ENCODE measurements at regions not wholly inside any gene's neighbourhood (a gene's known extent, or its start where the extent isn't known, plus 50 kb on each side); places are given as distances from the start of the nearest gene placed in this dataset.

DNA sequence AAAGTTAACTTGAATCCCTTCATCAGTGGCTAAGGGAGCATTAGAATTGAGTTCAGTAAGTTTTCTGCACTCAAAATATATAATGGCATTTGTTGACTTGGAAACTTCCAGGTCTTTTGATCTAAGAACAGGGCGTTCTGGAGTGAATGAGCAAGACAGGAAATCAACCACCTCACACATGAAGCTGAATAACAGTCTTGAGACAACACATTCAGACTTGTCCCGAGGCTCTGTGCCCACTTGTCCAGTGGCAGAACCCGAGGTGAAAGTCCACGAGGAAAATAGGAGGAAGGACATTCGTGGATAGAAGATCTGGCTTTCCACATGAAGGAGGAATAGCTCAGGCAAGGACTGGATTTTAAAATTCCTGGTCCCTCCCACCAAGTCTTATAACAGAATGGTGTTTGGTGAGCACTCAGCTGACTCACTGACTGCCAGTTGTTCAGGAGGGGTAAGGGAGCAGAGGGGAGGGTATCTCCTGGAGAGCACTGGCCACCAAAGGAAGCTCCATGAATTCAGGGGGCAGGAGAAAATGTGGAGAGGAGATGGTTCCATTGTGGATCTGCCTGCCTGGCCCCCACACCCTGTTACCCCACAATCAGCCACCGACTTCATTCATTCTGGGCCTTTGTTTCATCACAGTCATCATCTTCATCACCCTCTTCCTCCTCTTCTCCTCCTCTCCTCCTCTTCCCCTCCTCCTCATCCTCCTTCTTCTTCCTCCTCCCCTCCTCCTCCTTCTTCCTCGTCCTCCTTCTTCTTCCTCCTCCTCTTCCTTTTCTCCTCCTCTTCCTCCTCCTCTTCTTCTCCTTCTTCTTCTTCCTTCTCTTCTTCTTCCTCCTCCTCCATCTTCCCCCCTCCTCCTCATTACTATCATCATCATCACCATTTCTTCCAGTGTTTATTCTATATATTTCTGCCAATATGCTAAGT lies 620.1 kb downstream of the MED13L start:
- Mint-ChIP-seq H3K4me1 (no peaks in the 10 kb centered on the region), H3K36me3 (no peaks in the 10 kb centered on the region), H3K27me3 (peaks cover 29 to 33% (median 32%) of the 10 kb centered on the region in 3 donors), H3K9me3 (peaks cover 0 to 5% (median 0%) of the 10 kb centered on the region in 7 donors), H3K4me3 (no peak overlapping the region), H3K27ac (peak overlapping the region in 1 of 6 donors; percentile 41)
- no peak for ATAC-seq (ENCODE audit: low read depth in 2 of 2)
- no peak for DNase-seq

- Mint-ChIP-seq H3K4me3 (no peak overlapping the region), H3K27ac (no peak overlapping the region), H3K4me1 (no peaks in the 10 kb centered on the region), H3K27me3 (peaks cover 0 to 22% (median 11%) of the 10 kb centered on the region in 3 donors), H3K36me3 (peaks cover 0 to 4% of the 10 kb centered on the region in 2 donors), H3K9me3 (peaks cover 0 to 16% (median 2%) of the 10 kb centered on the region in 7 donors)
- DNase-seq (no peak), ATAC-seq (ENCODE audit: low read depth in 2 of 2) (no peak)
Observed at GRCh38 chr12:115650026-115650425, 627.5 kb downstream of the MED13L start.

- Mint-ChIP-seq H3K4me3 (no peak overlapping the region), H3K27me3 (peaks cover 3 to 21% (median 11%) of the 10 kb centered on the region in 3 donors), H3K9me3 (peaks cover 0 to 16% (median 2%) of the 10 kb centered on the region in 7 donors), H3K36me3 (peaks cover 0 to 4% of the 10 kb centered on the region in 2 donors), H3K4me1 (no peaks in the 10 kb centered on the region), H3K27ac (no peak overlapping the region)
- DNase-seq (no peak), ATAC-seq (ENCODE audit: low read depth in 2 of 2) (no peak)
Observed at GRCh38 chr12:115648463-115648862, 629.0 kb downstream of the MED13L start.

DNA sequence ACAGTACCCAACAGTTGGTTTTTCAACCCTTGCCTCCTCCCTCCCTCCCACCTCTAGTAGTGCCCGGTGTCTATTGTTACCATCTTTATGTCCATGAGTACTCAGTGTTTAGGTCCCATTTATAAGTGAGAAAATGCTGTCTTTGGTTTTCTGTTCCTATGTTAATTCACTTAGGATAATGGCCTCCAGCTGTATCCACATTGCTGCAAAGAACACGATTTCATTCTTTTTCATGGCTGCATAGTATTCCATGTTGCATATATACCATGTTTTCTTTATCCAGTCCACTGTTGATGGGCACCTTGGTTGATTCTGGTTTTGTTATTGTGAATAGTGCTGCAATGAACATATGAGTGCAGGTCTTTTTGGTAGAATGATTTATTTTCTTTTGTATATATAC lies 631.3 kb downstream of the MED13L start:
- Mint-ChIP-seq H3K4me3 (no peak overlapping the region), H3K27me3 (peaks cover 7 to 12% (median 7%) of the 10 kb centered on the region in 3 donors), H3K27ac (no peak overlapping the region), H3K9me3 (peaks cover 0 to 16% (median 3%) of the 10 kb centered on the region in 7 donors), H3K36me3 (peaks cover 0 to 4% of the 10 kb centered on the region in 2 donors), H3K4me1 (no peaks in the 10 kb centered on the region)
- ATAC-seq (ENCODE audit: low read depth in 2 of 2) (no peak), DNase-seq (no peak)

- Mint-ChIP-seq H3K4me3 (no peak overlapping the region), H3K4me1 (no peaks in the 10 kb centered on the region), H3K27me3 (peaks cover 9 to 12% (median 10%) of the 10 kb centered on the region in 3 donors), H3K9me3 (peaks cover 0 to 5% (median under 1%) of the 10 kb centered on the region in 7 donors), H3K36me3 (no peaks in the 10 kb centered on the region), H3K27ac (no peak overlapping the region)
- ATAC-seq (ENCODE audit: low read depth in 2 of 2) (no peak), DNase-seq (no peak)
Observed at GRCh38 chr12:115640929-115641328, 636.6 kb downstream of the MED13L start.

GRCh38 chr12:115639648-115640012 lies 637.9 kb downstream of the MED13L start:
- Mint-ChIP-seq H3K9me3 (peaks cover 0 to 5% (median 1%) of the 10 kb centered on the region in 7 donors), H3K27ac (no peak overlapping the region), H3K27me3 (peaks cover 10 to 17% (median 11%) of the 10 kb centered on the region in 3 donors), H3K4me3 (no peak overlapping the region), H3K4me1 (no peaks in the 10 kb centered on the region), H3K36me3 (no peaks in the 10 kb centered on the region)
- ATAC-seq (ENCODE audit: low read depth in 2 of 2) (no peak), DNase-seq (no peak)

DNA sequence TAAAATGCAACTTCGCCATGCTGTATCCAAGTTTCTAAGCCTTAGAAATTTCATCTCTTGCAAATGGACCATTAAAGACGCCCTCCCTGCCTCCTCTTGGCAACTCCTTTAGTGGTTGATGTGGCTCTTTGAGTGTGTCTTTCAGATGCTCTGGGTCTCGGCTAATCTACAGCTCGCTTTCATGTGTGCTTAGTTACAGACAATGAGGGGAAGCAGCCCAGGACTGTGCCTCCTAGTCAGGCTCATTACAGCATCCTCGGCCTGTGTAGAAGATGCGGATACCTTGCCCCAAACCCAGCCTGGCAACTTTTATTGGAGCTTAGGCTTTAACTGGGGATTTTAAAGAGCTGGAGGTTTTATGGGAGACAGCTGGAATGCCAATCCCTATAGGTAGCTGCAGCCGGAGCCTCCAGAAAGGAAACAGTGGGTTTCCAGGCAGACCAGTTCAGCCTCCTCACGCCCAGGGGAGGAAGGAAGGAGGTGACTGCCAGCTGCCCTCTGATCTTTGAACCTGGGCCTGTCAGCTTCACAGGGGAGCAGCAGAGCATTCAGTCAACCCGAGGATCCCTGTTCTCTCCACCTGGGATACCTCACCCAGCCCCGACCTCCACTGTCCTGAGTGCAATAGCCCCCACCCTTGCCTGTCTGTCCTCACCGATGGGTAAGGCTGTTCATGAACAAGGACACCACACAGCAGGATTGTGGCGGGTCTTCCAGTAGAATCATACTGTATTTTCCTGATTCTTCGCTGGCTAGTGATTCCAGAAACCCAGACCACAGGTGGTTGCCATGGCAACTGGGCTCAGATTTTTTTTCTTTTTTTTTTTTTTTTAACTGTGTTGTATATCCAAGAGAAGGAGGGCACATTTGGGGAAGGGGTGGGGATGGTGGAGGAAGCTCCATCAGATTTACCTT lies 638.5 kb downstream of the MED13L start:
- ATAC-seq (ENCODE audit: low read depth in 2 of 2), result no peak
- no peak for DNase-seq
- no peaks in the 10 kb centered on the region for H3K36me3 Mint-ChIP-seq
- no peaks in the 10 kb centered on the region for H3K4me1 Mint-ChIP-seq
- H3K4me3 Mint-ChIP-seq, result peak overlapping the region in 1 of 8 donors; percentile 66
- H3K27ac Mint-ChIP-seq, result no peak overlapping the region
- H3K9me3 Mint-ChIP-seq, result peaks cover 0 to 5% (median 1%) of the 10 kb centered on the region in 7 donors
- H3K27me3 Mint-ChIP-seq, result peaks cover 8 to 20% (median 10%) of the 10 kb centered on the region in 3 donors

DNA sequence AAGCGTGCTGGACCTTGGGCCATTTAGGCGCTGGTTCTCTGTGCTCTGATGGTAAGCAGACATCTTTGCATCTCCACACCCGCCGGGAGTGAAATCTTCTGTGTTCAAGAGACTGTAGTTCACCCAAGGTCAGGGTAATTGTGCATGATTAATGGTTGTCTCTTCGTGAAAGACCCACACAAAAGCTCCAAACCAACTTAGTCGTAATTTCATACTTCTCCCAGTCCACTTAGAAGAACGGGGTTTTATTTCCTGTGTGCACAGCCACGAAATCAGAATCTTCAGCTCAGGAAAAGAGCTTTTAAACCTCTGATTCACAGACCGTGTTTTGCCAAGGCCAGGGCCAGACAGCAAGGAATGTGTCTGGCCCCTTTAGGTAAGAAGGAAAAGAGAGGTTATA lies 640.9 kb downstream of the MED13L start:
- Mint-ChIP-seq H3K4me1 (no peaks in the 10 kb centered on the region), H3K27me3 (peaks cover under 1 to 20% (median 10%) of the 10 kb centered on the region in 3 donors), H3K4me3 (no peak overlapping the region), H3K9me3 (peaks cover 0 to 1% (median 0%) of the 10 kb centered on the region in 7 donors), H3K27ac (no peak overlapping the region), H3K36me3 (no peaks in the 10 kb centered on the region)
- DNase-seq, result no peak
- ATAC-seq (ENCODE audit: low read depth in 2 of 2), result no peak

DNA sequence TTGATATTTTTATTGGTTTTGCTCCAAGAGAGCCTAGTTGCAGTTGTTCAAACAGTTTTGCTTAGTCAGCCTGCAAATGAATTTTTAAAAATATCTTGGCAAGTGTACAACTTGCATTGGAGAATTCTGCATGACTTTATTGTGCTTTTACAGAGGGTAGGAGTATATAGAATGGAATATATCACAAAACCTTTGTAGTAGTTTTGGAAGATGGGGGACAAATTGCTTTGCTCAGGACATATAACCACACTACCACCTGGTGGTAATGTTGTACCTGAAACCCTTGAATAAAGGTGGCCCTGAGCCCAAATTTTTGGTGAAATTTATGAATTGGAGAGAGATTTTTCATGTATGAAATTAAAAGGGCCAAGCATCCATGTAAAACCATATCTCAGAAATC lies 645.2 kb downstream of the MED13L start:
- H3K27ac Mint-ChIP-seq, result no peak overlapping the region

DNA sequence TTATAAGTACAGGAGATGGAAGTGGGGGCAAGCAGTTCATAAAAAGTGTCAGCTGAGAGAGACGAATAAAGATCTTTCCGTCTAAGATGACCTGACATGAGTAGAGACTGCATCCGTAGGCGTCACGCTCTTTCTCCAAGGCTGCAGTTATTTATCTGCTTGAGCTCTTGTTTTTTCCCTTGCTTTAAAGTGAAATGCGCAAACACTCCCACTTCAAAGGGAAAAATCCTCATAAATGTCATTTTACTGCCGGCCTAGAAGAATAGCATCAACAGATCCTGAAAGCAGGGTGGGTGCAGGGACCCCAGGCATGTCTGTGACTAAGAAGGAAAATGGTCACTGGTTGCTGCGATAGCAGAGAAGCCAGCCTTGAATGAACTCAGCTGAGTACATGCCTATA lies 647.4 kb downstream of the MED13L start:
- Mint-ChIP-seq H3K4me3 (no peak overlapping the region), H3K9me3 (peaks cover 0 to 9% (median 2%) of the 10 kb centered on the region in 7 donors), H3K4me1 (no peaks in the 10 kb centered on the region), H3K27me3 (peaks cover 4 to 17% (median 5%) of the 10 kb centered on the region in 3 donors), H3K27ac (no peak overlapping the region), H3K36me3 (no peaks in the 10 kb centered on the region)
- DNase-seq, result no peak
- ATAC-seq (ENCODE audit: low read depth in 2 of 2), result no peak

More for the DNA sequence above, 645.2 kb downstream of the MED13L start:
- no peaks in the 10 kb centered on the region for H3K36me3 Mint-ChIP-seq
- no peaks in the 10 kb centered on the region for H3K4me1 Mint-ChIP-seq
- no peak overlapping the region for H3K4me3 Mint-ChIP-seq
- DNase-seq (no peak), ATAC-seq (ENCODE audit: low read depth in 2 of 2) (no peak)
- peaks cover 0 to 9% (median 1%) of the 10 kb centered on the region in 7 donors for H3K9me3 Mint-ChIP-seq
- peaks cover 4 to 20% (median 4%) of the 10 kb centered on the region in 3 donors for H3K27me3 Mint-ChIP-seq

GRCh38 chr12:115626210-115626609 lies 651.3 kb downstream of the MED13L start:
- no peaks in the 10 kb centered on the region for H3K36me3 Mint-ChIP-seq
- DNase-seq, result no peak
- H3K27me3 Mint-ChIP-seq, result peaks cover 17 to 22% (median 21%) of the 10 kb centered on the region in 3 donors
- H3K4me1 Mint-ChIP-seq, result no peaks in the 10 kb centered on the region
- no peak overlapping the region for H3K4me3 Mint-ChIP-seq
- peaks cover 0 to 16% (median 8%) of the 10 kb centered on the region in 7 donors for H3K9me3 Mint-ChIP-seq
- no peak for ATAC-seq (ENCODE audit: low read depth in 2 of 2)
- H3K27ac Mint-ChIP-seq, result no peak overlapping the region

DNA sequence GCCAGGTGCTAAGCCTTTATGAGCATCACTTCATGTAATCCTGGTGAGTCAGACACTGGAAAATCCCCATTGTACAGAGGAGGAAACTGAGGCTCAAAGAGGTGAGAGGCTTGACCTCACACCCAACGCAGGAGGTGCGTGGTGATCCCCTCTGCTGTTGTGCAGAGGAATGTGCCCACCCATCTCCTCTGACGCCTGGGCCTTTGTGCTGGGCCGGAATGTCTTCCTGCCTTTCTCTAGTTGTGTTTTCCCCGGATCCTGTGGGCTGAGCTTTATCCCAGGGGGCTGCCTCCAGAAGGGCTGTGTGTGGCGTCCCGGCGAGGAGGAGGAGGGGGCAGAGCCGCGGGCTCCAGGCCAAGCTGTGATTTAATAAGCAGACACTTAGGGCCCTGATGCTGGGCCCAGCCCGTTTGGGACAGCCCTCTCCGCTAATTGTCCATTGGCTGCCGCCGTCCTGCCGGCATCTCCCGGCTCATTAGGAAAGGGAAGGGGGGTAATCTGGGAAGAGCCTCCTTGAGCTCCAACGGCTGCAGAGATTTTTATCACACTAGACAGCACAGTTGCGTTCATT lies 653.6 kb downstream of the MED13L start:
- Mint-ChIP-seq H3K4me1 (no peaks in the 10 kb centered on the region), H3K27ac (no peak overlapping the region), H3K4me3 (no peak overlapping the region), H3K36me3 (no peaks in the 10 kb centered on the region), H3K27me3 (peaks cover 19 to 32% (median 23%) of the 10 kb centered on the region in 3 donors), H3K9me3 (peaks cover 0 to 23% (median 10%) of the 10 kb centered on the region in 7 donors)
- no peak for DNase-seq
- no peak for ATAC-seq (ENCODE audit: low read depth in 2 of 2)

- Mint-ChIP-seq H3K9me3 (peaks cover under 1 to 23% (median 11%) of the 10 kb centered on the region in 7 donors), H3K4me1 (no peaks in the 10 kb centered on the region), H3K27me3 (peaks cover 19 to 30% (median 21%) of the 10 kb centered on the region in 3 donors), H3K36me3 (no peaks in the 10 kb centered on the region), H3K27ac (no peak overlapping the region), H3K4me3 (no peak overlapping the region)
- ATAC-seq (ENCODE audit: low read depth in 2 of 2) (no peak), DNase-seq (no peak)
Observed at GRCh38 chr12:115623275-115623674, 654.2 kb downstream of the MED13L start.

All from naive B cell (primary cell).